ENCODE measurements at regions not wholly inside any gene's neighbourhood (a gene's known extent, or its start where the extent isn't known, plus 50 kb on each side); places are given as distances from the start of the nearest gene placed in this dataset.

DNA sequence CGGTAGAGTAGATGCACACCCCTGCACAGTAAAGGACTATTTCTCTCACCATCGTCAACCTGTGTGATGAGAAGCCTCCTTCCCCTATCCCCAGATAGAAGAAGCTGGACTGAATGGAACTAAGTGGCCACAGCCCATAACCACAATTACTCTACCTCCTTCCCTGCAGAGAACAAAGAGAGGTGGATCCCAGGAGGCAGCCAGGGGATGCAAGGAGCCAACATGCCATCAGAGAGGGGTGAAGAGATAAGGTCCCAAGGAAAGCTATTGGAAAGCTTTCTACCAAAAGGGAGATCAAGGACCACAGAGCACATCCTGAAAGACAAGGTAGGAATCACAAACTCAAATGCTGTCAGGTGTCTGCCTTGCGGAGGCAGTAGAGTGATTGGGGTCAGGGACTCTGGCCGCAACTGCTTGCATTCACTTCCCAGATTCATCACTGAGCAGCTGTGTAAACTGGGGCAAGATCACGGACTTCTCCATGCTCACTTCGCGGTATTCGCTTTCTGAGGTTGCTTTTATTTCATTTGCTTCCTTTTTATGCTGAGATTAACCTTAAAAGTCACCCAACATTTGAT is 81.6 kb upstream of the MYO3A start:
- H3K4me3 ChIP-seq (ENCODE audit: low read length), result peak overlapping the region; percentile 21
- peaks cover 18% of the 10 kb centered on the region for H3K4me1 ChIP-seq (ENCODE audit: control insufficient read depth, insufficient read depth, low read length)
- no peaks in the 10 kb centered on the region for H3K36me3 Mint-ChIP-seq (ENCODE audit: low read depth)
- no peaks in the 10 kb centered on the region for H3K9me3 ChIP-seq (ENCODE audit: control insufficient read depth, low read length)
- H3K27ac ChIP-seq (ENCODE audit: low read depth, low read length), result no peak overlapping the region
- 70 to 74% methylated on average over 2 to 8 of the region's 8 CpGs for WGBS, 2 experiments (ENCODE audit: insufficient coverage in 1 of 2, insufficient read length in 1 of 2)
- no peak overlapping the region for H3K9ac ChIP-seq (ENCODE audit: extremely low read depth, low read length, poor library complexity, severe bottlenecking)
- H3K27me3 Mint-ChIP-seq (ENCODE audit: insufficient read depth), result no peaks in the 10 kb centered on the region
- H3K4me3 Mint-ChIP-seq, result no peak overlapping the region
- H3K27ac Mint-ChIP-seq, result peak overlapping the region; percentile 35
- no peaks in the 10 kb centered on the region for H3K36me3 ChIP-seq (ENCODE audit: control insufficient read depth, insufficient read depth, low read length)
- no peaks in the 10 kb centered on the region for H3K9me3 Mint-ChIP-seq
- DNase-seq, result peak; percentile 73
- H3K27me3 ChIP-seq (ENCODE audit: control insufficient read depth, insufficient read depth, low read length, poor library complexity, severe bottlenecking), result no peaks in the 10 kb centered on the region
- TF ChIP-seq, protein P1, sequence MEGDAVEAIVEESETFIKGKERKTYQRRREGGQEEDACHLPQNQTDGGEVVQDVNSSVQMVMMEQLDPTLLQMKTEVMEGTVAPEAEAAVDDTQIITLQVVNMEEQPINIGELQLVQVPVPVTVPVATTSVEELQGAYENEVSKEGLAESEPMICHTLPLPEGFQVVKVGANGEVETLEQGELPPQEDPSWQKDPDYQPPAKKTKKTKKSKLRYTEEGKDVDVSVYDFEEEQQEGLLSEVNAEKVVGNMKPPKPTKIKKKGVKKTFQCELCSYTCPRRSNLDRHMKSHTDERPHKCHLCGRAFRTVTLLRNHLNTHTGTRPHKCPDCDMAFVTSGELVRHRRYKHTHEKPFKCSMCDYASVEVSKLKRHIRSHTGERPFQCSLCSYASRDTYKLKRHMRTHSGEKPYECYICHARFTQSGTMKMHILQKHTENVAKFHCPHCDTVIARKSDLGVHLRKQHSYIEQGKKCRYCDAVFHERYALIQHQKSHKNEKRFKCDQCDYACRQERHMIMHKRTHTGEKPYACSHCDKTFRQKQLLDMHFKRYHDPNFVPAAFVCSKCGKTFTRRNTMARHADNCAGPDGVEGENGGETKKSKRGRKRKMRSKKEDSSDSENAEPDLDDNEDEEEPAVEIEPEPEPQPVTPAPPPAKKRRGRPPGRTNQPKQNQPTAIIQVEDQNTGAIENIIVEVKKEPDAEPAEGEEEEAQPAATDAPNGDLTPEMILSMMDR (conservative IDR thresholded peaks at IDR 0.05), result no peak
- peaks cover 48% of the 10 kb centered on the region for H3K4me1 Mint-ChIP-seq

- Histone ChIP-seq H3K9ac (ENCODE audit: extremely low read depth, low read length, poor library complexity, severe bottlenecking) (no peak overlapping the region), H3K4me3 (ENCODE audit: low read length) (no peak overlapping the region), H3K36me3 (ENCODE audit: control insufficient read depth, insufficient read depth, low read length) (no peaks in the 10 kb centered on the region), H3K27ac (ENCODE audit: low read depth, low read length) (no peak overlapping the region), H3K9me3 (ENCODE audit: control insufficient read depth, low read length) (peaks cover under 1% of the 10 kb centered on the region), H3K27me3 (ENCODE audit: control insufficient read depth, insufficient read depth, low read length, poor library complexity, severe bottlenecking) (no peaks in the 10 kb centered on the region), H3K4me1 (ENCODE audit: control insufficient read depth, insufficient read depth, low read length) (peaks cover 4% of the 10 kb centered on the region)
- Mint-ChIP-seq H3K27me3 (ENCODE audit: insufficient read depth) (no peaks in the 10 kb centered on the region), H3K9me3 (peaks cover under 1% of the 10 kb centered on the region), H3K4me3 (no peak overlapping the region), H3K36me3 (ENCODE audit: low read depth) (no peaks in the 10 kb centered on the region), H3K4me1 (peaks cover 18% of the 10 kb centered on the region), H3K27ac (no peak overlapping the region)
- 77 to 83% methylated on average over 1 to 2 of the region's 3 CpGs for WGBS, 2 experiments (ENCODE audit: insufficient coverage in 1 of 2, insufficient read length in 1 of 2)
- DNase-seq, result no peak
- TF ChIP-seq, protein P1 (conservative IDR thresholded peaks at IDR 0.05), result no peak
Observed at GRCh38 chr10:25858076-25858475, 76.0 kb upstream of the MYO3A start.

DNA sequence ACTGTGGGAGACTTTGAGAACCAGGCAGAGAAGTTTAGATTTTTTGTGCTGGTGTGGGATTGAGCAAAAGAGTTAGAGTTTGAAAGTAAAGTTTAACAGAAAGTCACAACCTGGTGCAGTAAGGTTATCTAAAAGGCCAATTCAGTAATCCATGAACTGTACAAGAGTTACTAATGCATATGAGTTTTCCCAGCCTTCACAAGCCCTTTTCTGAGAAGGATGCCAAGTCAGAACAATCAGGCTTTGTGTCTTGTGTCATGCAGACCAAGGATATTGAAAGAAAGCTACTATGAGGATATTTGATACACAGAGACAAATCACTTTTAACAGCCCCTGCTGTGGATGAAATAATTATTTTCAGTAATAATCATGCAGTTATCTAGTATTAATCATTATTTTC is 68.8 kb upstream of the MYO3A start:
- no peak overlapping the region for H3K4me3 ChIP-seq (ENCODE audit: low read length)
- H3K36me3 ChIP-seq (ENCODE audit: control insufficient read depth, insufficient read depth, low read length), result no peaks in the 10 kb centered on the region
- H3K27ac ChIP-seq (ENCODE audit: low read depth, low read length), result peak overlapping the region; percentile 12
- no peaks in the 10 kb centered on the region for H3K27me3 ChIP-seq (ENCODE audit: control insufficient read depth, insufficient read depth, low read length, poor library complexity, severe bottlenecking)
- TF ChIP-seq, protein P1 (conservative IDR thresholded peaks at IDR 0.05), result no peak
- Mint-ChIP-seq H3K36me3 (ENCODE audit: low read depth) (no peaks in the 10 kb centered on the region), H3K9me3 (peaks cover 14% of the 10 kb centered on the region), H3K27ac (no peak overlapping the region), H3K4me3 (no peak overlapping the region), H3K4me1 (peaks cover 2% of the 10 kb centered on the region), H3K27me3 (ENCODE audit: insufficient read depth) (no peaks in the 10 kb centered on the region)
- peaks cover 16% of the 10 kb centered on the region for H3K9me3 ChIP-seq (ENCODE audit: control insufficient read depth, low read length)
- no peaks in the 10 kb centered on the region for H3K4me1 ChIP-seq (ENCODE audit: control insufficient read depth, insufficient read depth, low read length)
- H3K9ac ChIP-seq (ENCODE audit: extremely low read depth, low read length, poor library complexity, severe bottlenecking), result no peak overlapping the region
- no peak for DNase-seq

Data from endodermal cell (in vitro differentiated cells).